NCI-H1417 treated with DMSO at 0.1 percent for 48 hours (cell line): ENCODE measurements at regions not wholly inside any gene's neighbourhood (a gene's known extent, or its start where the extent isn't known, plus 50 kb on each side); places are given as distances from the start of the nearest gene placed in this dataset.
"Not testable (repeated sequence)": the region's sequence is repeated elsewhere in the genome, so short reads cannot be mapped to it uniquely, and the experiment has no call there.

Experiments used
- DNase-seq: peaks from one replicate; lab custom pipeline; 2025; lab: John Stamatoyannopoulos, UW

- not testable (repeated sequence) for DNase-seq
Measured at GRCh38 chr6:156191390-156191789, 585.8 kb upstream of the ARID1B start.

- DNase-seq, result no peak
Measured at GRCh38 chr6:156190270-156190669, 586.9 kb upstream of the ARID1B start.

- no peak for DNase-seq
Measured at GRCh38 chr6:156189714-156190113, 587.5 kb upstream of the ARID1B start.

GRCh38 chr6:156189195-156189594 is 588.0 kb upstream of the ARID1B start:
- no peak for DNase-seq

- no peak for DNase-seq
Measured at GRCh38 chr6:156185113-156185512, 592.1 kb upstream of the ARID1B start.

- no peak for DNase-seq
Measured at GRCh38 chr6:156183678-156184077, 593.5 kb upstream of the ARID1B start.

GRCh38 chr6:156182356-156182755 is 594.8 kb upstream of the ARID1B start:
- DNase-seq, result no peak

- DNase-seq, result no peak
Measured at GRCh38 chr6:156181506-156181905, 595.7 kb upstream of the ARID1B start.

GRCh38 chr6:156175971-156176421 is 601.2 kb upstream of the ARID1B start:
- DNase-seq, result peak; percentile 37

GRCh38 chr6:156175433-156175832 is 601.7 kb upstream of the ARID1B start:
- DNase-seq, result no peak

- DNase-seq, result no peak
Measured at GRCh38 chr6:156174031-156174890, 602.9 kb upstream of the ARID1B start.

GRCh38 chr6:156169371-156169770 is 607.8 kb upstream of the ARID1B start:
- DNase-seq, result no peak

- no peak for DNase-seq
Measured at GRCh38 chr6:156167625-156168071, 609.5 kb upstream of the ARID1B start.

GRCh38 chr6:156167016-156167624 is 610.1 kb upstream of the ARID1B start:
- no peak for DNase-seq

- DNase-seq, result no peak
Measured at GRCh38 chr6:156166093-156166492, 611.1 kb upstream of the ARID1B start.

- DNase-seq, result no peak
Measured at GRCh38 chr6:156164701-156165452, 612.3 kb upstream of the ARID1B start.

- no peak for DNase-seq
Measured at GRCh38 chr6:156163311-156163710, 613.9 kb upstream of the ARID1B start.

GRCh38 chr6:156161471-156161870 is 615.7 kb upstream of the ARID1B start:
- no peak for DNase-seq

GRCh38 chr6:156160795-156161165 is 616.4 kb upstream of the ARID1B start:
- DNase-seq, result no peak

GRCh38 chr6:156160007-156160794 is 617.0 kb upstream of the ARID1B start:
- no peak for DNase-seq

GRCh38 chr6:156154896-156155295 is 622.3 kb upstream of the ARID1B start:
- no peak for DNase-seq

- no peak for DNase-seq
Measured at GRCh38 chr6:156150391-156150790, 626.8 kb upstream of the ARID1B start.
